ENCODE measurements at regions not wholly inside any gene's neighbourhood (a gene's known extent, or its start where the extent isn't known, plus 50 kb on each side); places are given as distances from the start of the nearest gene placed in this dataset.

DNA sequence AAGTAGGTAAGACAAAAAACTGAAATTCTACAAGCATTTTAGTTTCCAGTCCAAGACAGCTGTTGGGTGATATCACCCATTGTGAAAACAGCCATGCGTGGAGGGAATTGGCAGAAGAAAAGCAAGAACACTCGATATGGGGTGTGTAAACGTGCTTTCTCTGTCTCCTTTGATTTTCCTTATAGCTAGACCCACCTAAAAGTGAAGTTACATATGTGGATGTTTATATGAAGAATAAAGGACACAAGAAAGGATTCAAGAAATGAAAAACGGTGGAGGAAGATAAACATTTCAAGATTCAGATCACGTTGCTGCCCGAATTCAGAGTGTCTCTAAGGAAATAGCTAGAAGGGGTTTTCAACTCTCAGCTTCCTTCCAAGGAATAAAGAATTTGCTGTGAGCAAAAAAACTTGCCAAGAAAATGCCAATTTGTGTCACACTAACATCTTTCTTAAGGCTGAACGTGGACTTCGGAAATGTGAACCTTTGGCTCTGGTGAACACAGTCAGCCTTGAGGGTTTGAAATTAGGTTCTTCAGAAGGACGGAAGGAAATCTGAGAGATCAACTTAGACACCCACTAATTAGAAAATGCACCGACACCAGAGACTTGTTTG lies 269.0 kb upstream of the ADAMTS9 start:
- no peaks in the 10 kb centered on the region for H3K36me3 ChIP-seq
- no peaks in the 10 kb centered on the region for H3K27me3 ChIP-seq
- no peaks in the 10 kb centered on the region for H3K4me1 ChIP-seq (ENCODE audit: control insufficient read depth in 1 of 2, insufficient read depth in 1 of 2, low read depth in 1 of 2, low read length in 1 of 2)
- H3K27ac ChIP-seq, result no peak overlapping the region
- no peak overlapping the region for H3K4me3 ChIP-seq (ENCODE audit: low read depth in 1 of 2, low read length in 1 of 2)
- TF ChIP-seq, protein P1, sequence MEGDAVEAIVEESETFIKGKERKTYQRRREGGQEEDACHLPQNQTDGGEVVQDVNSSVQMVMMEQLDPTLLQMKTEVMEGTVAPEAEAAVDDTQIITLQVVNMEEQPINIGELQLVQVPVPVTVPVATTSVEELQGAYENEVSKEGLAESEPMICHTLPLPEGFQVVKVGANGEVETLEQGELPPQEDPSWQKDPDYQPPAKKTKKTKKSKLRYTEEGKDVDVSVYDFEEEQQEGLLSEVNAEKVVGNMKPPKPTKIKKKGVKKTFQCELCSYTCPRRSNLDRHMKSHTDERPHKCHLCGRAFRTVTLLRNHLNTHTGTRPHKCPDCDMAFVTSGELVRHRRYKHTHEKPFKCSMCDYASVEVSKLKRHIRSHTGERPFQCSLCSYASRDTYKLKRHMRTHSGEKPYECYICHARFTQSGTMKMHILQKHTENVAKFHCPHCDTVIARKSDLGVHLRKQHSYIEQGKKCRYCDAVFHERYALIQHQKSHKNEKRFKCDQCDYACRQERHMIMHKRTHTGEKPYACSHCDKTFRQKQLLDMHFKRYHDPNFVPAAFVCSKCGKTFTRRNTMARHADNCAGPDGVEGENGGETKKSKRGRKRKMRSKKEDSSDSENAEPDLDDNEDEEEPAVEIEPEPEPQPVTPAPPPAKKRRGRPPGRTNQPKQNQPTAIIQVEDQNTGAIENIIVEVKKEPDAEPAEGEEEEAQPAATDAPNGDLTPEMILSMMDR (IDR thresholded peaks at IDR 0.05), result no peak
- no peaks in the 10 kb centered on the region for H3K9me3 ChIP-seq

DNA sequence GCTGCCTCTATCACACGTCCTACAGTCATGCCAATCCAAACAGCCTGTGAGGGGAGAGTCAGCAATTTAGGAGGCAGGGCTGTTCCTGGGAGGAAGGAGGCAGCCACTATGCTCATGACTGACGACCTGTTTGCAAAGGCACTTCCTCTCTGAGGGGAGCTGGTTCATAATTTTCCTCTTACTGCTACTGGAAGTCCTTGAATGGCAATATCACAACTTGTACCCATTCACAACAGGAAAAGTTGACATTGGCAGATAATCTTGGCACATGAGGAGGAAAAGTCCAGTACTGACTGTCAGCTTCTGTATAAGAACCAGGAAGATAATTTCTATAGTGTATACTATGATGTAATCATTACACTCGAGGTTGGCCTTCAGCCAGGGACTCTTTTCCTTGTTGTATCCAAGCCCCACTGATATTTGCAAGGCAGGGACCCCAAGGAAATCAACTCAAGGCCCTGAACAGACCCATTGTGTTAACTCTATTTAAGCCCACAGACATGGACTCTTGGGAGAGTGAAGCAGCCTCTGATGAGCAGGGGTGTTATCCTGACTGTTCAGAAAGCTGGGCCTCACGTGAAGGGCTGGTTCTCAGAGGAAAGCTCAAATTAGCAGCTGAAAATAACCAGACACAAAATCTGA lies 267.3 kb upstream of the ADAMTS9 start:
- Histone ChIP-seq H3K4me3 (ENCODE audit: low read depth in 1 of 2, low read length in 1 of 2) (no peak overlapping the region), H3K9me3 (no peaks in the 10 kb centered on the region), H3K27me3 (no peaks in the 10 kb centered on the region), H3K4me1 (ENCODE audit: control insufficient read depth in 1 of 2, insufficient read depth in 1 of 2, low read depth in 1 of 2, low read length in 1 of 2) (no peaks in the 10 kb centered on the region), H3K27ac (no peak overlapping the region), H3K36me3 (no peaks in the 10 kb centered on the region)
- TF ChIP-seq, protein P1 (IDR thresholded peaks at IDR 0.05), result no peak

DNA sequence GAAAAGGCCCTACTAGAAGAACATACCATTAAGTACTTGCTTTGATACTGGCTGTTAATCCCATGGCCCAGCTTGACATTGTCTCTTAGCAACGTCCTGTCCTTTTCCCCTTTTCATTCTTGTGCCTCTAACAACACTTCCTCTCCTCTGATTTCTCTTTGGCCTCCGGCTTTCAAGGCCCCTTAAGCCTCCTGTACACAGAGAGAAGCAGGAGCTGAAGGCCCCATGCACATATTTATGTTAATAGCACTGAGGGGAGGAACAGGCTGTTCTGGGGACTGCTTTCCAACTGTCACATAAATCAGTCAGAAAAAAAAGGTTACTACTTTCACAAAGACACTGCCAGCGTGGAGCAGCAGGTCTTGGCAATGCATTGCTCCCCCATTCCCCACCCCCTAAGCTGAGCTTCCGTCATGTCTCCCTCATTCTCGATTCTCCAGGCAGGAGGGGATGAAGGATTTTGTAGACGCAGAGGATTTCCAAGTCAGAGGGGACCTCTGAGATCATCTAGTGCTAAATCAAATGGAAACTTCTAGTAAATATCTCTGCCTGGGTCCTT lies 257.4 kb upstream of the ADAMTS9 start:
- Histone ChIP-seq H3K27ac (no peak overlapping the region), H3K36me3 (no peaks in the 10 kb centered on the region), H3K9me3 (no peaks in the 10 kb centered on the region), H3K4me1 (ENCODE audit: control insufficient read depth in 1 of 2, insufficient read depth in 1 of 2, low read depth in 1 of 2, low read length in 1 of 2) (no peaks in the 10 kb centered on the region), H3K27me3 (no peaks in the 10 kb centered on the region), H3K4me3 (ENCODE audit: low read depth in 1 of 2, low read length in 1 of 2) (no peak overlapping the region)
- TF ChIP-seq, protein P1 (IDR thresholded peaks at IDR 0.05), result no peak

DNA sequence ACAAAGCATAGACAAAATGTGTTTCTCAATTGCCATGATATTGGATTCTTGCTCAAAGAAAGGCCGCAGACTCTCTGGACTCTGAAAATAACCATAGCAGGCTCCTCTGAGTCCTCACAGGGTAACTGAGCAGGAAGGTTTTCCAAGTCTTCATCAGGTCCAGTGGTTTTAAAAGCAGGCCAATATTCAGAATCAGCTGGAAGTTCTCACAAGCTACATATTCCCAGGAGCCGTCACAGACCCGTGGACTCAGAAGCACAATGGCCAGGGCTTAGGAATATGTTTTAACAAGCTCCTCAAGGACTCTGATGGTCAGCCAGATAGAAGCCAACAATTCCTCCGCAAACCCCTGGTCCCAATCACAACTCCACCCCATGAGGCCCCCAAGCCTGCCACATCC lies 256.1 kb upstream of the ADAMTS9 start:
- TF ChIP-seq, protein P1 (IDR thresholded peaks at IDR 0.05), result no peak
- H3K27ac ChIP-seq, result no peak overlapping the region

DNA sequence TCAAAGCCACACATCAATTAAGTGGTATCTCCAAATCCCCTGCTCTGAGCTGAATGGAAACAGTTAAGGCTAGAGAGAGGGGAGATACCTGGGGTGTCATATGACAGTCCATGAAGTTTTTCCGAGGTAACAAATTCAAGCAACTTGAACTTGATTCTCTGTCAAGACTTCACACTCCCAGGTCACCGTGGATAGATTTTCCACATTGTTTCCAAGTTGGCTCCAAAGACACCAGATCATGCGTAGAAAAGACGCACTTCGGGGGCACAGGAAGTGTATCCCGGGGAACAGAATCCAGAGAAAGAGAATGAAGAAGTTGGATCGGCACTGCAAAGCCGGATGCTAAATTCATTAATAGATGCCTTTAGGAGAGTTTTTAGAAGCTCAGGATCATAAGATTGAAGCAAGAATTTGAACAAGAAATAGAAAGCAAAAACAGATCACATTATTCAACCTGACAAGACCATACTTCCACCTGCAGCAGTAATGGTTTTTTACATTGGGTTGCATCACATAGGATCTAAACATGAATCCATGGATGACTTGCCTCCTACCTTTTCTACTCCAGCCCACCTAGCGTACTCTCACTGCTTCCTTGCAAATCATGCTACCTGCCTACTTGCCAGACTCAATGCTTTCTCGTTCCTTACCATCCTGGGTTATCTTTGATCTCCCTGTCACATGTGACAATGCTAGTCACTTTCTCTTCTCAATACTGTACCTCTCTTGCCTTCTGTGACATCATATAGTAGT lies 253.0 kb upstream of the ADAMTS9 start:
- TF ChIP-seq, protein P1 (IDR thresholded peaks at IDR 0.05), result no peak
- Histone ChIP-seq H3K27ac (no peak overlapping the region), H3K9me3 (no peaks in the 10 kb centered on the region), H3K27me3 (no peaks in the 10 kb centered on the region), H3K4me1 (ENCODE audit: control insufficient read depth in 1 of 2, insufficient read depth in 1 of 2, low read depth in 1 of 2, low read length in 1 of 2) (no peaks in the 10 kb centered on the region), H3K4me3 (ENCODE audit: low read depth in 1 of 2, low read length in 1 of 2) (no peak overlapping the region), H3K36me3 (no peaks in the 10 kb centered on the region)

More for the DNA sequence above, 256.1 kb upstream of the ADAMTS9 start:
- no peaks in the 10 kb centered on the region for H3K4me1 ChIP-seq (ENCODE audit: control insufficient read depth in 1 of 2, insufficient read depth in 1 of 2, low read depth in 1 of 2, low read length in 1 of 2)
- no peak overlapping the region for H3K4me3 ChIP-seq (ENCODE audit: low read depth in 1 of 2, low read length in 1 of 2)
- no peaks in the 10 kb centered on the region for H3K27me3 ChIP-seq
- no peaks in the 10 kb centered on the region for H3K9me3 ChIP-seq
- H3K36me3 ChIP-seq, result no peaks in the 10 kb centered on the region

Data from neutrophil (primary cell).